NCI-H2081 treated with DMSO at 0.1 percent for 48 hours (cell line): ENCODE measurements at regions not wholly inside any gene's neighbourhood (a gene's known extent, or its start where the extent isn't known, plus 50 kb on each side); places are given as distances from the start of the nearest gene placed in this dataset.
"Not testable (repeated sequence)": the region's sequence is repeated elsewhere in the genome, so short reads cannot be mapped to it uniquely, and the experiment has no call there.

Experiments used
- DNase-seq: peaks from one replicate; lab custom pipeline; 2025; lab: John Stamatoyannopoulos, UW

DNA sequence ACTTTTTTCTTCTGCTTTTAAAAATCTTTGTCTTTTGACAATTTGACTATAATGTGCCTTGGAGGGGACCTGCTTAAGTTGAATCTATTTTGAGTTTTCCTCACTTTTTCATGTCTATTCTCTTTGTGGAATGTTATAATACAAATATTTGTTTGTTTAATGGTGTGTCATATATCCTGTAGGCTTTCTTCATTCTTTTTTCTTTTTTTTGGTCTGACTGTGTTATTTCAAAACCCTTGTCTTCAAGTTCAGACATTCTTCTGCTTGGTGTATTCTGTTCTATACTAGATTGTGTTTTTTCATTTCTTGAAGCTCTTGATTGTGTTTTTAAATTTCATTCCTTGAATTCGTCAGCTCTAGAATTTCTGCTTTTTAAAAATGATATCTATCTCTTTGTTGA is 228.2 kb downstream of the STK31 start:
- no peak for DNase-seq

DNA sequence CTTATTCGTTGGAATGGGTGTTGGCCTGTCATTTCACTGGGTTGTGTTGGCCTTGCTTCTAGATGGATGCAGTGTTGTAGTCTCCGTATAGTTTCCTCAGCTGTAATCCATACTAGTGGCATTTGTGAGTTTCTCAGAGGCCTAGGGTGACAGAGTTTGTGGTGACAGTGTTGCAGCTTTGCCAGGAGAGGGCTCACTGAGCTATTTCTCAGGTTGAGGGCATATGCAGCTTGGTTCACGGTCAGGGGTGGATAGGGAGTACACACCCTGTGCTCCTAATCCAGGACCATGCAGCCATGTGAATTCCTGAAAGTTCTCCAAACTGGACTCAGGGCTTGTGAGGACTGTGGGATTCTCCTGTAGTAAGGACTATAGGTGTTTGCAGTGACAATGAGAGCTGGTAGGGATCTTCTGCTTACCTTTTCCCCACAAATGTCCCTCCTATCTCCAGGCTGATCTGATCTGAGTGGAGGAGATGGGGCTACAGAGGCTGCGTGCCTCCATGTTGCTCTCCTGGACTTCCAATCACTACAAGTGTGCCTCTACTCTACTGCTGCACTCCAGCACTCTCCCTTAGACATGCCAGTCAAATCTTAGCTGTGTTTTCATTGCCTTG is 229.0 kb downstream of the STK31 start:
- DNase-seq = no peak

GRCh38 chr7:23939747-23940146 is 229.7 kb downstream of the STK31 start:
- DNase-seq = not testable (repeated sequence)

DNA sequence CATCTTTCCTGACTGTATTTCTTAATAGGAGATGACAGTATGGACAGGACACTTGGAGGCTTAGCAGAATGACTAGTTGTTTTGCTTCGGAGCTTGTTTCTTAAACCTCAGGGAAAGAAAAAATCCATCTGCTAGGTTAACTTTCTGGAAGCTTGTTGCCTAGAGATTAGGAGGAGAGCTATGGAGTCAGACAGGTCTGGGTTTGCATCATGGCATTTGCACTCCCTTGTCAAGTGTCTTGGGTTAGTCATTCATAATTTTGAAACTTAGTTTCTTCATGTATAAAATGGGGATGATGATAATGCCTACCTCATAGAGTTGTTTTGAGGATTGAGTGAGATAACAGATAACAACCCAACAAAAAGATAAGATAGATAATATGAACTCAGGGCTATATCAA is 231.5 kb downstream of the STK31 start:
- DNase-seq = no peak

DNA sequence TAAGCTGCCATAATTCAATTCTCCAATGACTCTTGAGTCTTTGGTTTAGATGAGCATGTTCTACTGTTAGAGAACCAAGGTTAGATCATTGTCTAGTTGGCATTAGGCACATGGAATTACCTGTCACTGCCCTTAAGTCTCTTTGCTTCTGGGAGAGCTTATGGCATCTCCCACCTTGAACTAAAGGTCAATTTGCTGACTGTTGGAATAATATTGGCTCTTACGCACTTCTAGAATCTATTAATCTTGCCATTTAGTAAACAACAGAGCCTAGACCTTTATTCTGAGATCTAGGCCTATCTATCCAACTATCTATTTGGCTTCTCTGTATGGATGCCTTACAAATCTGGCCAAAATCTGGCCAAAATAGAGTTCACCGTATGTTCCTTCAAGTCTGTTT is 232.0 kb downstream of the STK31 start:
- DNase-seq = no peak

DNA sequence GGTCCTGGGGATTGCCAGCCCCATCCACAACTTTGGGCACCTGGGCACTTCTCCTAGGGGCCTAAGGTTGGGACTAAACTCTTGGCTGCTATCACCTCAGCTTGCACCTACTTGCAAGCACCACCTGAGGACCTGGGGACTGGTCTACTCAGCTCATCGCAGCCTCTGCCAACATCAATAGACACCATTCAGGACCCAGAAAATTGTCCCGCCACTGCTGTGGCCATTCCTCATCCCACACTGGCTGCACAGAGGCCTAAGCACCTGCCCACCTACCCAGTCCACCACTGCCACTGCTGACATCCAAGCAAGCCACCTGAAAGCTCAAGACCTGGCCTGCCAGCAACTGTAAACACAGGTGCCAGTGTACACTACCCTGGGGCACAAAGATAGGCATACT is 234.1 kb downstream of the STK31 start:
- no peak for DNase-seq

DNA sequence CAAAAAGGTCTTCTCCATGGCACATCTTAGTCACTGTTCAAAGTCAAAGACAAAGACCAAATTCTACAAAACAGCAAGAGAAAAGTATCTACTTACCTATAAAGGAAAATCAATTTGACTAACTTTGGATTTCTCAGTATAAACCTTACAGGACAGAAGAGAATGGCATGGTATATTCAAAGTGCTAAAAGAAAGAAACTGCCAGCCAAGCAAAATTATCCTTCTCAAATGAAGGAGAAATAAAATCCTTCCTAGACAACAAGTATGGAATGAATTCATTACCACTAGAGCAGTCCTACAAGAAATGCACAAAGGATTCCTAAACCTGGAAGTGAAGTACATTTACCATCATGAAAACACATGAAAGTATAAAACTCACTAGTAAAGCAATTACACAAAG is 235.5 kb downstream of the STK31 start:
- no peak for DNase-seq

GRCh38 chr7:23955145-23955544 is 245.1 kb downstream of the STK31 start:
- no peak for DNase-seq

DNA sequence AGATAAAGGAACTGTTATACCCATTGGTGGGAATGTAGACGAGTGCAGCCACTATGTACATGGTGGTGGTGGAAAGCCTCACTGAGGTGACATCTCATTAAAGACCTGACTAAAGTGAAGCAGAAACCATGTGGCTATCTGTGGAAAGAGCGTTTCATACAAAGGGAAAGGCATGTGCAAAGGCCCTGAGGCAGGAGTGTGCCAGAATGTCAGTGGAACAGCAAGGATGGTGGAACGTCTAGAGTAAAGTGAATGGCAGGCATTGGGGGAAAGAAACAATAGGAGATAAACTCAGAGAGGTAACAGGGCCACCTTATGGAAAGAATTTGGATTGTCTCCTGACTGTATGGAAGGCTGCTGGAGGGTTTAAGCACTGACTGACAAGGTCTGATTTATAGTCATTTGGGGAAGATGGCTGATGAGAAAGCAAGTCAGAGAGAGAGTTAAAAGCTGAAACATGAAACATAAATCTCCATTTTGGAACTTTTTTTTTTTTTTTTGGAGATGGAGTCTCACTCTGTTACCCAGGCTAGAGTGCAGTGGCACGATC is 245.7 kb downstream of the STK31 start:
- no peak for DNase-seq

DNA sequence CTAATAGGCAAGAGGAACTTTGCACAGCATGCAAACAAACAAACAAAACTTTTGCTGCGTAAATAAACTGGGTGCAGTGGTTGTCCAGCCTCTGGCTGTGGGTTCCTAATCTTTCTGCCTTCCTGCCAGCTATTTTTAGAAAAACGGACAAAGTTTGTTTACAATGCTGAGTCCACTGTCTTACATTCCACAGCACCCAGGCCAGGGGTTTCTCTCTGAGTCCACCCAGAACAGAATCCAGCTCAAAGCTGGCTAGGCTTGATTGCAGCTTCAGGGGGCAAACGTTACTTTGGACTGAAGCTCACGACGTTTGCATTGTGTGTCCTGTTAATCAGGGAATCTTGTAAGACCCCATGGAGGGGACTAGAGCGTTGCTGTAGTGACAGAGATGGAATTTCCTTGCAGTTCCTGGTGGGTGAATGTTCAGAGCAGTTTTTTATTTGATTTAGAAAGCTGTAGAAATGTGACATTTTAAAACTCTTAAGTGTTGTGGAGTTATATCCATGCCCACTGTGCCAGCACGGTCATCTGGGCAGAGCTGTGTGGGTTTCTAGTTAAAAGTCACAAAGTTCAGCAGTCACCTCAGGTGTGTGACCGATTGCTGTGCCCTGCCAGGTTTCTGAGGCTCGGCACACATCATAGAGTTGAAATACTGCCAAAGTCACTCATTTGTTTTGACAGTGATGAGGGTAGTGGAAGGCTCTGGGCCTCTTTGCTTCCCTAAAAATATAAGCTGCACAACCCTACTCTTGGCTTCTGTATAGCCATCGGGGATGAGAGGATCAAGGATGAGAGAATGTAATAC is 247.0 kb downstream of the STK31 start:
- DNase-seq = no peak

DNA sequence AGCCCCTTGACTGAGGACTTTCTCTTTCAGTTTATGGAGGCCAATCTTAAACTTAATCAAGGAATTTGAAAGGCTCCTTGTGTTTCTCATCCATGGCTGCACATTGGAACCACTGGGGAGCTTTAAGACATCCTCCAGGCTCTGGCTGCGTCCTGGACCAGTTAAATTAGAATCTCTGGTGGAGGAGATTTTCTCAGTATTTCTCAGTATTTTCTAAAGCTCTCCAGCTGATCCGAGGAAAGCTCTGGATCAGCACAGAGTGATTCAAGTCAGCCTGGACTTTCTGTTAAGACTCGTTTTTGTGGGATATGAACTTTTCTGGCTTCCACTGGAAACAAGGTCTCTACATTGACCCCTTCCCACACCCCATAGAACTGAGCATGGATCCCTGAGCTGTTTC is 249.8 kb downstream of the STK31 start:
- no peak for DNase-seq

DNA sequence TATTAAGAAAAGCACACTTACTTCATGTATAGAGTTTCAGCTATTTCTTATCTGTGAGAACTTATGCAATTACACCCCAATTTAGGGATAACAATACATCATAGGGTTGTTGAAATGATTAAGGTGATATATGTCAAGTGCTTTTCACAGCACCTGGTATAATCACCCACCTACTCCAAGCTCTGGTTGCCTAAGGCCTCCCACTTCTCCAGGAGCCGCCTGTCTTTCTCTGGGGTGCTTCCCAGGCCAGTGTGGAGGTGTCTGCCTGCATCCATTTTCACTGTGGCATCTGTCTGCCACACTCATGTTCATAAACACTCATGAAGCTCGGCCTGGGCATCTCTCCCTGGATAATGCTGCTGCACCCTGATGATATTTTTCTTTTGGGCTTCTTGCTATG is 250.3 kb downstream of the STK31 start:
- no peak for DNase-seq

GRCh38 chr7:23963461-23964165 is 253.6 kb downstream of the STK31 start:
- no peak for DNase-seq

- DNase-seq = peak; percentile 23
These were observed 254.7 kb downstream of the STK31 start for GRCh38 chr7:23964715-23965114.

DNA sequence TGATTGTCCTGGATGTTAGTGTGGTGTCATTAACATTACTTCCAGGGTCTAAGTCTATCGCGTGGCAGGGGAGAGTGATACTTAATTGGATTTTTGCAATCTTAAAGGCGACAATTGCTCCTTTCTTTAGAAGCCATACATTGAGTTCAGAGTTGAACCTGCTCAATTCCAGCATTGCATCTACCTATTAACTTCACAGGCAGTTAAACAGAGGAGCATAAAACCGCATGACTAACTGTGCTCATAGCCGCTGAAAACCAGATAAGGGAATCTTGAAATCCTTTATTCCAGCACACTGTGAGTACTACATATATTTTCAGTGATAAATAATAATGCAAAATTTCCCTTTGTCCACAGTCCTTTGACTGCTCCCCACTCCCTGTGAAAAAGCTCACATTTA is 255.3 kb downstream of the STK31 start:
- no peak for DNase-seq

GRCh38 chr7:23966941-23967340 is 256.9 kb downstream of the STK31 start:
- DNase-seq = no peak

- DNase-seq = no peak
These were observed 258.1 kb downstream of the STK31 start for GRCh38 chr7:23967949-23968599.

- DNase-seq = no peak
These were observed 258.8 kb downstream of the STK31 start for GRCh38 chr7:23968791-23969190.

DNA sequence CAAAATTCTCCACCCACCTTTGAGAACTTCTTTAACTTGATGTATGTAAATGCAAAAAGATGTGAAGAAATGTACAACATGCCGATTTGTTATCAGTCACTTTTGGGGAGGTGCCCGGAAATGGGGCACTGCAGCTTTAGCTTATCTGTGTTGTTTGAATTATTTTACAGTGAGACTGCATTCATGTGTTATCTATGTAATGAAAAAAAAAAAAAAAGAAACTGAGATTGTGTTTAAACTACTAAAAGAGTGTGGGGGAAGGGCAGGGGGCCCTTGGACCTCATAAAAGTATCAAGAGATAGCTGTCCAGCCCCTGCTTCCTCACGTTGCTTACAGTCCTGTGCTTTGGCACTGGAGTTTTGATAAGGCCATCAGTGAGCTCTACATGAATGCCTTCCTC is 259.4 kb downstream of the STK31 start:
- DNase-seq = no peak

- no peak for DNase-seq
These were observed 260.2 kb downstream of the STK31 start for GRCh38 chr7:23970193-23970592.

- DNase-seq = no peak
These were observed 261.0 kb downstream of the STK31 start for GRCh38 chr7:23971031-23971430.

GRCh38 chr7:23972057-23972456 is 262.0 kb downstream of the STK31 start:
- DNase-seq = no peak
